ENCODE measurements at regions not wholly inside any gene's neighbourhood (a gene's known extent, or its start where the extent isn't known, plus 50 kb on each side); places are given as distances from the start of the nearest gene placed in this dataset.

GRCh38 chr15:61634837-61635236 is 405.7 kb upstream of the RORA start:
- no peak overlapping the region for H3K27ac ChIP-seq (ENCODE audit: control insufficient read depth, insufficient read depth, low read length)
- no peaks in the 10 kb centered on the region for H3K9me3 ChIP-seq (ENCODE audit: control insufficient read depth, low read depth, low read length)
- dilution Hi-C loops (cut with MboI; ENCODE audit: extremely low pct_ligation_motif_present, low sequenced_read_pairs) = no loop called here
- FAIRE-seq (no peak), DNase-seq (ENCODE audit: low read depth, low spot score) (no peak)
- H3K9ac ChIP-seq (ENCODE audit: control insufficient read depth, extremely low read depth, insufficient read depth, low read length) = no peak overlapping the region
- TF ChIP-seq CTCF (optimal IDR thresholded peaks at IDR 0.05 in 1 of 3, IDR thresholded peaks at IDR 0.05 in 1 of 3, conservative IDR thresholded peaks at IDR 0.05 in 1 of 3; ENCODE audit: extremely low read depth in 1 of 3, insufficient read depth in 2 of 3, low read length in 3 of 3) = no peak
- TF ChIP-seq EZH2 (IDR thresholded peaks at IDR 0.05; ENCODE audit: low read length) = no peak
- H4K20me1 ChIP-seq (ENCODE audit: control insufficient read depth, extremely low read depth, insufficient read depth, low read length) = no peaks in the 10 kb centered on the region
- H3K79me2 ChIP-seq (ENCODE audit: control insufficient read depth, insufficient read depth, low read length) = no peaks in the 10 kb centered on the region
- H3K4me3 ChIP-seq (ENCODE audit: control insufficient read depth in 2 of 3, extremely low read depth in 1 of 3, insufficient read depth in 2 of 3, low read depth in 1 of 3, low read length in 3 of 3) = no peak overlapping the region
- H3K27me3 ChIP-seq (ENCODE audit: control insufficient read depth, extremely low read depth, insufficient read depth, low read length) = peaks cover 4% of the 10 kb centered on the region
- no peak overlapping the region for H3K4me2 ChIP-seq (ENCODE audit: control insufficient read depth, extremely low read depth, insufficient read depth, low read depth, low read length)
- peaks cover 4% of the 10 kb centered on the region for H3K4me1 ChIP-seq (ENCODE audit: control insufficient read depth, extremely low read depth, insufficient read depth, low read length)
- H2AFZ ChIP-seq (ENCODE audit: control insufficient read depth, low read length) = no peak overlapping the region
- H3K9me1 ChIP-seq (ENCODE audit: control insufficient read depth, extremely low read depth, insufficient read depth, low read length) = no peaks in the 10 kb centered on the region
- no peaks in the 10 kb centered on the region for H3K36me3 ChIP-seq (ENCODE audit: control insufficient read depth in 2 of 2, extremely low read depth in 1 of 2, insufficient read depth in 2 of 2, low read length in 2 of 2)

GRCh38 chr15:61633951-61634350 is 404.8 kb upstream of the RORA start:
- H4K20me1 ChIP-seq (ENCODE audit: control insufficient read depth, extremely low read depth, insufficient read depth, low read length) = no peaks in the 10 kb centered on the region
- DNase-seq (ENCODE audit: low read depth, low spot score) (no peak), FAIRE-seq (no peak)
- TF ChIP-seq CTCF (optimal IDR thresholded peaks at IDR 0.05 in 1 of 3, IDR thresholded peaks at IDR 0.05 in 1 of 3, conservative IDR thresholded peaks at IDR 0.05 in 1 of 3; ENCODE audit: extremely low read depth in 1 of 3, insufficient read depth in 2 of 3, low read length in 3 of 3) (no peak), EZH2 (IDR thresholded peaks at IDR 0.05; ENCODE audit: low read length) (no peak)
- H3K36me3 ChIP-seq (ENCODE audit: control insufficient read depth in 2 of 2, extremely low read depth in 1 of 2, insufficient read depth in 2 of 2, low read length in 2 of 2) = no peaks in the 10 kb centered on the region
- peaks cover 4% of the 10 kb centered on the region for H3K27me3 ChIP-seq (ENCODE audit: control insufficient read depth, extremely low read depth, insufficient read depth, low read length)
- H3K9me3 ChIP-seq (ENCODE audit: control insufficient read depth, low read depth, low read length) = no peaks in the 10 kb centered on the region
- no peak overlapping the region for H3K4me3 ChIP-seq (ENCODE audit: control insufficient read depth in 2 of 3, extremely low read depth in 1 of 3, insufficient read depth in 2 of 3, low read depth in 1 of 3, low read length in 3 of 3)
- H3K79me2 ChIP-seq (ENCODE audit: control insufficient read depth, insufficient read depth, low read length) = no peaks in the 10 kb centered on the region
- no peak overlapping the region for H3K27ac ChIP-seq (ENCODE audit: control insufficient read depth, insufficient read depth, low read length)
- dilution Hi-C loops (cut with MboI; ENCODE audit: extremely low pct_ligation_motif_present, low sequenced_read_pairs) = no loop called here
- H2AFZ ChIP-seq (ENCODE audit: control insufficient read depth, low read length) = no peak overlapping the region
- H3K9me1 ChIP-seq (ENCODE audit: control insufficient read depth, extremely low read depth, insufficient read depth, low read length) = no peaks in the 10 kb centered on the region
- H3K9ac ChIP-seq (ENCODE audit: control insufficient read depth, extremely low read depth, insufficient read depth, low read length) = no peak overlapping the region
- no peak overlapping the region for H3K4me2 ChIP-seq (ENCODE audit: control insufficient read depth, extremely low read depth, insufficient read depth, low read depth, low read length)
- H3K4me1 ChIP-seq (ENCODE audit: control insufficient read depth, extremely low read depth, insufficient read depth, low read length) = no peaks in the 10 kb centered on the region

Data from keratinocyte (primary cell).